ENCODE measurements at regions not wholly inside any gene's neighbourhood (a gene's known extent, or its start where the extent isn't known, plus 50 kb on each side); places are given as distances from the start of the nearest gene placed in this dataset.

- no peak overlapping the region for H3K4me3 ChIP-seq (ENCODE audit: control insufficient read depth, low read depth, low read length)
- TF ChIP-seq CTCF (conservative IDR thresholded peaks at IDR 0.05; ENCODE audit: control insufficient read depth, insufficient read depth, low read depth, low read length) = no peak
- DNase-seq (ENCODE audit: low read depth) = no peak
Observed at GRCh38 chr6:99833034-99833433, 161.0 kb downstream of the MCHR2 start.

GRCh38 chr6:99836471-99836870 is 157.6 kb downstream of the MCHR2 start:
- peak; percentile 3 for DNase-seq (ENCODE audit: low read depth)
- H3K4me3 ChIP-seq (ENCODE audit: control insufficient read depth, low read depth, low read length) = no peak overlapping the region
- no peak for TF ChIP-seq CTCF (conservative IDR thresholded peaks at IDR 0.05; ENCODE audit: control insufficient read depth, insufficient read depth, low read depth, low read length)

GRCh38 chr6:99838607-99839006 is 155.4 kb downstream of the MCHR2 start:
- no peak for TF ChIP-seq CTCF (conservative IDR thresholded peaks at IDR 0.05; ENCODE audit: control insufficient read depth, insufficient read depth, low read depth, low read length)
- DNase-seq (ENCODE audit: low read depth) = no peak
- H3K4me3 ChIP-seq (ENCODE audit: control insufficient read depth, low read depth, low read length) = no peak overlapping the region

GRCh38 chr6:99841297-99841696 is 152.7 kb downstream of the MCHR2 start:
- DNase-seq (ENCODE audit: low read depth) = no peak
- TF ChIP-seq CTCF (conservative IDR thresholded peaks at IDR 0.05; ENCODE audit: control insufficient read depth, insufficient read depth, low read depth, low read length) = no peak
- no peak overlapping the region for H3K4me3 ChIP-seq (ENCODE audit: control insufficient read depth, low read depth, low read length)

GRCh38 chr6:99846006-99846405 is 148.0 kb downstream of the MCHR2 start:
- no peak for TF ChIP-seq CTCF (conservative IDR thresholded peaks at IDR 0.05; ENCODE audit: control insufficient read depth, insufficient read depth, low read depth, low read length)
- H3K4me3 ChIP-seq (ENCODE audit: control insufficient read depth, low read depth, low read length) = no peak overlapping the region
- no peak for DNase-seq (ENCODE audit: low read depth)

GRCh38 chr6:99850841-99851240 is 143.2 kb downstream of the MCHR2 start:
- DNase-seq (ENCODE audit: low read depth) = no peak
- no peak for TF ChIP-seq CTCF (conservative IDR thresholded peaks at IDR 0.05; ENCODE audit: control insufficient read depth, insufficient read depth, low read depth, low read length)

GRCh38 chr6:99852031-99852430 is 142.0 kb downstream of the MCHR2 start:
- H3K4me3 ChIP-seq (ENCODE audit: control insufficient read depth, low read depth, low read length) = no peak overlapping the region
- DNase-seq (ENCODE audit: low read depth) = no peak
- no peak for TF ChIP-seq CTCF (conservative IDR thresholded peaks at IDR 0.05; ENCODE audit: control insufficient read depth, insufficient read depth, low read depth, low read length)

More at GRCh38 chr6:99850841-99851240, 143.2 kb downstream of the MCHR2 start:
- no peak overlapping the region for H3K4me3 ChIP-seq (ENCODE audit: control insufficient read depth, low read depth, low read length)

Data from fibroblast of mammary gland (primary cell).